ENCODE measurements at regions not wholly inside any gene's neighbourhood (a gene's known extent, or its start where the extent isn't known, plus 50 kb on each side); places are given as distances from the start of the nearest gene placed in this dataset.

DNA sequence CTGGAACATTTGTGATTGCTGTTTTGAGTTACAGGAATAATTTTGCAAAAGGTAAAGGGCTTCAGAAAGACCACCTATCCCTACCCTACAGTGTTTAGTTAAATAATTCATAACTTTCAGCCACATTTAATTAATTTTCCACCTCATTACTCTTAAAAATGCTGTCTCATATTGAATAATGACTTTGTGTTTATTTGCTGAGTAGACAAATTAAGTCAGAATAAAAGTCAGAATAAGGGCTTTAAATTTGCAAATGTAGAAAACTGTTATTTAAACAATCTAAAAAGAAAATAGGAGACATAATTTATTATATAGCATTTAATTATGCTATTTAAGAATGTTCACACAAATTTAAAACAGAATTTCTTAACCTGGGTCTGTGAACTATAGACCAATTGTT lies 293.7 kb upstream of the RIMS1 start:
- DNase-seq, result no peak
- Histone ChIP-seq H3K36me3 (no peaks in the 10 kb centered on the region), H3K27me3 (no peaks in the 10 kb centered on the region), H3K9me3 (no peaks in the 10 kb centered on the region), H3K27ac (no peak overlapping the region), H3K4me1 (no peaks in the 10 kb centered on the region), H3K4me3 (no peak overlapping the region)
- intact Hi-C loops (cut with DNase I), result no loop called here
- no peak for TF ChIP-seq POLR2A (IDR thresholded peaks at IDR 0.05)
- TF ChIP-seq, protein P1, sequence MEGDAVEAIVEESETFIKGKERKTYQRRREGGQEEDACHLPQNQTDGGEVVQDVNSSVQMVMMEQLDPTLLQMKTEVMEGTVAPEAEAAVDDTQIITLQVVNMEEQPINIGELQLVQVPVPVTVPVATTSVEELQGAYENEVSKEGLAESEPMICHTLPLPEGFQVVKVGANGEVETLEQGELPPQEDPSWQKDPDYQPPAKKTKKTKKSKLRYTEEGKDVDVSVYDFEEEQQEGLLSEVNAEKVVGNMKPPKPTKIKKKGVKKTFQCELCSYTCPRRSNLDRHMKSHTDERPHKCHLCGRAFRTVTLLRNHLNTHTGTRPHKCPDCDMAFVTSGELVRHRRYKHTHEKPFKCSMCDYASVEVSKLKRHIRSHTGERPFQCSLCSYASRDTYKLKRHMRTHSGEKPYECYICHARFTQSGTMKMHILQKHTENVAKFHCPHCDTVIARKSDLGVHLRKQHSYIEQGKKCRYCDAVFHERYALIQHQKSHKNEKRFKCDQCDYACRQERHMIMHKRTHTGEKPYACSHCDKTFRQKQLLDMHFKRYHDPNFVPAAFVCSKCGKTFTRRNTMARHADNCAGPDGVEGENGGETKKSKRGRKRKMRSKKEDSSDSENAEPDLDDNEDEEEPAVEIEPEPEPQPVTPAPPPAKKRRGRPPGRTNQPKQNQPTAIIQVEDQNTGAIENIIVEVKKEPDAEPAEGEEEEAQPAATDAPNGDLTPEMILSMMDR (IDR thresholded peaks at IDR 0.05), result no peak

- DNase-seq, result no peak
- Histone ChIP-seq H3K36me3 (no peaks in the 10 kb centered on the region), H3K27ac (no peak overlapping the region), H3K4me1 (no peaks in the 10 kb centered on the region), H3K27me3 (no peaks in the 10 kb centered on the region), H3K9me3 (no peaks in the 10 kb centered on the region), H3K4me3 (no peak overlapping the region)
- intact Hi-C loops (cut with DNase I), result no loop called here
- TF ChIP-seq, protein P1 (IDR thresholded peaks at IDR 0.05), result no peak
- TF ChIP-seq POLR2A (IDR thresholded peaks at IDR 0.05), result no peak
Measured at GRCh38 chr6:71599359-71599758, 287.0 kb upstream of the RIMS1 start.

DNA sequence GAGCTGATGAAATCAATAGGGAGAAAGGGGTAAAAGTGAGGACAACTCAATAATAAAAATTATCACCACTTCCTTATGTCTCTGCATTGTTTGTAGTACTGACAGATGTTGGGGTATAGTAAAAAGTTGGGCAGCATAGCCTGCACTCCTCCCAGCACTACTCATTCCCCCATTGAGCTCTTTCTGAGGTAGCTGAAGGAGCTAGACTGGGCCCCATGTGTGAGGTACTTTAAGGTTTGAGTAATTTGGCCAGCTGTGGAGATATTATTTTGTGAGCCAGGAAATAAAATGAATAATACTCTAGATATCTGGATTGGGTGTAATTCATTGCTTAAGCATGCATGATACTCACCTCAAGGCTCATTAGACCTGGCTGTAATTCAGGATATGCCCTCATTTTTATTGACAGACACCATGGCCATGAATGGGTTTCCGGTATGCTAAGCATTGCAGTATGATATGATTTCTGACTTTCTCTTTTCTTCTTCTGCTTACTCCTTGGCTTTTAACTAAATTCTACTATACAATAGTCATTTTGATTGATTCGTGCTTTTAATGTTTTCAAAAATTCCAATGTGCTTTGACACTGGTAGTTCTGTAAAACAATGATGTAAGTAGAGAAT lies 283.9 kb upstream of the RIMS1 start:
- H3K27me3 ChIP-seq, result no peaks in the 10 kb centered on the region
- no peak overlapping the region for H3K27ac ChIP-seq
- no peak overlapping the region for H3K4me3 ChIP-seq
- H3K9me3 ChIP-seq, result no peaks in the 10 kb centered on the region
- H3K36me3 ChIP-seq, result no peaks in the 10 kb centered on the region
- WGBS, 2 donors, result 25 to 42% methylated on average over 2 of the region's 2 CpGs
- TF ChIP-seq, protein P1 (IDR thresholded peaks at IDR 0.05), result no peak
- no peak for TF ChIP-seq POLR2A (IDR thresholded peaks at IDR 0.05)
- DNase-seq, result no peak
- no peaks in the 10 kb centered on the region for H3K4me1 ChIP-seq
- intact Hi-C loops (cut with DNase I), result no loop called here

DNA sequence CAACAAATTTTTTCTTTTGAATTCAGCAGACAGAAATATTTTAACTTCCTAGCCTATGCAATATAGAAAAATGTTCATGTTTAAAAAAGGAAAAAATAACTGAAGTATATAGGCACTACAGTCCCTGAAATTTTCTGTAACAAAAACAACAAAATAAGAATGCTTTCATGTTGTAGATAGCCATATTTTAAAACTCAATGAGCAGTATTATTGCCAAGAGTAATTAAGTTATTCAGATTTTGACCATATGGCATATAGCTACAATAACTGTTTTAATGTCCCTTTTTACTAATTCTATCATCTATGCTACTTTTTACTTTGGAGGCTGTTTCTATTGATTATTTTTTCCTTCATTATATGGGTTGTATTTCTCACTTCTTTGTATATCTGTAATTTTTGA lies 283.3 kb upstream of the RIMS1 start:
- intact Hi-C loops (cut with DNase I), result no loop called here
- no peaks in the 10 kb centered on the region for H3K27me3 ChIP-seq
- H3K9me3 ChIP-seq, result no peaks in the 10 kb centered on the region
- H3K36me3 ChIP-seq, result no peaks in the 10 kb centered on the region
- TF ChIP-seq, protein P1 (IDR thresholded peaks at IDR 0.05), result no peak
- no peak for TF ChIP-seq POLR2A (IDR thresholded peaks at IDR 0.05)
- no peak overlapping the region for H3K4me3 ChIP-seq
- H3K4me1 ChIP-seq, result no peaks in the 10 kb centered on the region
- DNase-seq, result no peak
- H3K27ac ChIP-seq, result no peak overlapping the region

GRCh38 chr6:71608646-71609045 lies 277.7 kb upstream of the RIMS1 start:
- no peaks in the 10 kb centered on the region for H3K27me3 ChIP-seq
- DNase-seq, result no peak
- no peaks in the 10 kb centered on the region for H3K4me1 ChIP-seq
- TF ChIP-seq, protein P1 (IDR thresholded peaks at IDR 0.05), result no peak
- no peak for TF ChIP-seq POLR2A (IDR thresholded peaks at IDR 0.05)
- no peaks in the 10 kb centered on the region for H3K36me3 ChIP-seq
- whole genome bisulfite sequencing, 2 donors, result 54 to 65% methylated on average over 1 of the region's 1 CpG
- no peaks in the 10 kb centered on the region for H3K9me3 ChIP-seq
- no peak overlapping the region for H3K27ac ChIP-seq
- intact Hi-C loops (cut with DNase I), result no loop called here
- no peak overlapping the region for H3K4me3 ChIP-seq

Measured in esophagus squamous epithelium (tissue), 5 donors.